ENCODE measurements at regions not wholly inside any gene's neighbourhood (a gene's known extent, or its start where the extent isn't known, plus 50 kb on each side); places are given as distances from the start of the nearest gene placed in this dataset.

- intact Hi-C loops (cut with micrococcal nuclease; ENCODE audit: unreplicated experiment) = no loop called here
- CTCF ChIA-PET = no interaction called here
- Histone ChIP-seq H3K36me3 (ENCODE audit: control insufficient read depth, insufficient read depth, low read length) (no peaks in the 10 kb centered on the region), H3K4me3 (ENCODE audit: low read depth, low read length) (no peak overlapping the region), H3K9me3 (no peaks in the 10 kb centered on the region), H3K27me3 (replicated peaks; ENCODE audit: control insufficient read depth, insufficient read depth, low read length) (no peaks in the 10 kb centered on the region), H3K4me1 (no peaks in the 10 kb centered on the region)
- TF ChIP-seq CTCF (IDR thresholded peaks at IDR 0.05; ENCODE audit: insufficient read depth in 1 of 2, low read depth in 1 of 2, low read length in 1 of 2, severe bottlenecking in 1 of 2, unreplicated experiment in 1 of 2) = no peak
- no TSS peak for BruUV-seq (replicated peaks)
- H3K4me1 Mint-ChIP-seq (ENCODE audit: low read depth, unreplicated experiment) = no peaks in the 10 kb centered on the region
- no peak overlapping the region for H3K27ac Mint-ChIP-seq (ENCODE audit: unreplicated experiment)
- no peak overlapping the region for H3K4me3 Mint-ChIP-seq (ENCODE audit: unreplicated experiment)
- H3K9me3 Mint-ChIP-seq (ENCODE audit: unreplicated experiment) = no peaks in the 10 kb centered on the region
- DNase-seq = no peak
- H3K36me3 Mint-ChIP-seq (ENCODE audit: insufficient read depth, unreplicated experiment) = no peaks in the 10 kb centered on the region
- no peaks in the 10 kb centered on the region for H3K27me3 Mint-ChIP-seq (ENCODE audit: insufficient read depth, unreplicated experiment)
- POLR2A ChIA-PET = no interaction called here
Observed at GRCh38 chr3:103699228-103699627, 1264.4 kb downstream of the ZPLD1 start.

- Histone ChIP-seq H3K4me1 (no peaks in the 10 kb centered on the region), H3K36me3 (ENCODE audit: control insufficient read depth, insufficient read depth, low read length) (no peaks in the 10 kb centered on the region), H3K9me3 (no peaks in the 10 kb centered on the region), H3K27me3 (replicated peaks; ENCODE audit: control insufficient read depth, insufficient read depth, low read length) (no peaks in the 10 kb centered on the region), H3K4me3 (ENCODE audit: low read depth, low read length) (no peak overlapping the region)
- H3K9me3 Mint-ChIP-seq (ENCODE audit: unreplicated experiment) = no peaks in the 10 kb centered on the region
- no peak for TF ChIP-seq CTCF (IDR thresholded peaks at IDR 0.05; ENCODE audit: insufficient read depth in 1 of 2, low read depth in 1 of 2, low read length in 1 of 2, severe bottlenecking in 1 of 2, unreplicated experiment in 1 of 2)
- no peak for DNase-seq
- H3K27me3 Mint-ChIP-seq (ENCODE audit: insufficient read depth, unreplicated experiment) = no peaks in the 10 kb centered on the region
- H3K4me3 Mint-ChIP-seq (ENCODE audit: unreplicated experiment) = no peak overlapping the region
- no peaks in the 10 kb centered on the region for H3K4me1 Mint-ChIP-seq (ENCODE audit: low read depth, unreplicated experiment)
- H3K27ac Mint-ChIP-seq (ENCODE audit: unreplicated experiment) = no peak overlapping the region
- CTCF ChIA-PET = no interaction called here
- POLR2A ChIA-PET = no interaction called here
- intact Hi-C loops (cut with micrococcal nuclease; ENCODE audit: unreplicated experiment) = no loop called here
- no TSS peak for BruUV-seq (replicated peaks)
- no peaks in the 10 kb centered on the region for H3K36me3 Mint-ChIP-seq (ENCODE audit: insufficient read depth, unreplicated experiment)
Observed at GRCh38 chr3:103705641-103706040, 1270.8 kb downstream of the ZPLD1 start.

GRCh38 chr3:103706671-103707070, 1271.9 kb downstream of the ZPLD1 start:
- no peaks in the 10 kb centered on the region for H3K4me1 ChIP-seq
- no peaks in the 10 kb centered on the region for H3K9me3 ChIP-seq
- ChIA-PET CTCF (no interaction called here), POLR2A (no interaction called here)
- Mint-ChIP-seq H3K9me3 (ENCODE audit: unreplicated experiment) (no peaks in the 10 kb centered on the region), H3K4me1 (ENCODE audit: low read depth, unreplicated experiment) (no peaks in the 10 kb centered on the region), H3K27ac (ENCODE audit: unreplicated experiment) (no peak overlapping the region), H3K36me3 (ENCODE audit: insufficient read depth, unreplicated experiment) (no peaks in the 10 kb centered on the region), H3K4me3 (ENCODE audit: unreplicated experiment) (no peak overlapping the region), H3K27me3 (ENCODE audit: insufficient read depth, unreplicated experiment) (no peaks in the 10 kb centered on the region)
- intact Hi-C loops (cut with micrococcal nuclease; ENCODE audit: unreplicated experiment) = no loop called here
- no peaks in the 10 kb centered on the region for H3K36me3 ChIP-seq (ENCODE audit: control insufficient read depth, insufficient read depth, low read length)
- TF ChIP-seq CTCF (IDR thresholded peaks at IDR 0.05; ENCODE audit: insufficient read depth in 1 of 2, low read depth in 1 of 2, low read length in 1 of 2, severe bottlenecking in 1 of 2, unreplicated experiment in 1 of 2) = no peak
- H3K4me3 ChIP-seq (ENCODE audit: low read depth, low read length) = no peak overlapping the region
- BruUV-seq (replicated peaks) = no TSS peak
- no peaks in the 10 kb centered on the region for H3K27me3 ChIP-seq (replicated peaks; ENCODE audit: control insufficient read depth, insufficient read depth, low read length)
- no peak for DNase-seq

Data from Caco-2 (cell line).